Occipital lobe (tissue), 1 donor: ENCODE measurements at regions not wholly inside any gene's neighbourhood (a gene's known extent, or its start where the extent isn't known, plus 50 kb on each side); places are given as distances from the start of the nearest gene placed in this dataset.

Experiments used
- DNase-seq: peaks from one replicate; lab custom pipeline; 2025; lab: John Stamatoyannopoulos, UW

GRCh38 chr2:222064286-222064685 lies 234.5 kb downstream of the PAX3 start:
- DNase-seq, result no peak

GRCh38 chr2:222058819-222059445 lies 239.9 kb downstream of the PAX3 start:
- no peak for DNase-seq

GRCh38 chr2:222057347-222058073 lies 241.3 kb downstream of the PAX3 start:
- DNase-seq, result no peak

- no peak for DNase-seq
These were observed 243.5 kb downstream of the PAX3 start for GRCh38 chr2:222055328-222055727.

- DNase-seq, result no peak
These were observed 244.0 kb downstream of the PAX3 start for GRCh38 chr2:222054813-222055212.

GRCh38 chr2:222052934-222053367 lies 245.8 kb downstream of the PAX3 start:
- DNase-seq, result no peak

GRCh38 chr2:222050981-222051380 lies 247.8 kb downstream of the PAX3 start:
- no peak for DNase-seq

- no peak for DNase-seq
These were observed 248.9 kb downstream of the PAX3 start for GRCh38 chr2:222049946-222050345.

- DNase-seq, result no peak
These were observed 254.9 kb downstream of the PAX3 start for GRCh38 chr2:222043897-222044296.

GRCh38 chr2:222042666-222043065 lies 256.1 kb downstream of the PAX3 start:
- no peak for DNase-seq

GRCh38 chr2:222040333-222040732 lies 258.5 kb downstream of the PAX3 start:
- no peak for DNase-seq

GRCh38 chr2:222039821-222040220 lies 259.0 kb downstream of the PAX3 start:
- no peak for DNase-seq

- no peak for DNase-seq
These were observed 260.6 kb downstream of the PAX3 start for GRCh38 chr2:222038067-222038802.

GRCh38 chr2:222037211-222037610 lies 261.6 kb downstream of the PAX3 start:
- no peak for DNase-seq

- DNase-seq, result no peak
These were observed 264.7 kb downstream of the PAX3 start for GRCh38 chr2:222034058-222034457.

GRCh38 chr2:222033541-222033940 lies 265.3 kb downstream of the PAX3 start:
- DNase-seq, result no peak

GRCh38 chr2:222025881-222026271 lies 272.9 kb downstream of the PAX3 start:
- DNase-seq, result no peak

GRCh38 chr2:222024932-222025880 lies 273.6 kb downstream of the PAX3 start:
- DNase-seq, result no peak

- no peak for DNase-seq
These were observed 281.4 kb downstream of the PAX3 start for GRCh38 chr2:222017252-222017850.

GRCh38 chr2:222013889-222014288 lies 284.9 kb downstream of the PAX3 start:
- no peak for DNase-seq

GRCh38 chr2:222000326-222000725 lies 298.5 kb downstream of the PAX3 start:
- no peak for DNase-seq
